ENCODE measurements at regions not wholly inside any gene's neighbourhood (a gene's known extent, or its start where the extent isn't known, plus 50 kb on each side); places are given as distances from the start of the nearest gene placed in this dataset.

DNA sequence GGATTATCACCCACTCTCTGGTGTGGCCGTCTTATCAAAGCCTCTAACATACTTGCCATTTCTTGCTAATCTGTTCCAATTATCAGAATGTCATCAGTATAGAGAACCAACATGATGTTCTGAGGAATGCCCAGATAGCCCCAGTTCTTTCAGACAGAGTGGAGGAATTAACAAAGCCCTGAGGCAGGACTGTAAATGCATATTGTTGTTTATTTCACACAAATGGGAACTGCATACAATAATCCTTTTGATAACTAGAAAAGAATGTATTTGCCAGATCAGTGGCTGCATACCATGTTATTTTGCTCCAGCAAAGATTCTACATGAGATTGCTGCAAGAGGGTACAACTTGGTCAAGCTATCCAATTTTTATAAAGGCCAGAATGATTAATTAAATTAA is 112.8 kb upstream of the HEY2 start:
- H3K4me3 ChIP-seq (ENCODE audit: low read depth, low read length, poor library complexity, severe bottlenecking), result no peak overlapping the region
- no peak overlapping the region for H3K27ac ChIP-seq (ENCODE audit: low read depth, low read length, poor library complexity, severe bottlenecking)
- H3F3A ChIP-seq (ENCODE audit: insufficient read depth, low read length), result no peaks in the 10 kb centered on the region
- H3K79me2 ChIP-seq (ENCODE audit: insufficient read depth, low read length), result no peaks in the 10 kb centered on the region
- peaks cover 11% of the 10 kb centered on the region for H3K4me1 ChIP-seq (ENCODE audit: insufficient read depth, low read length, severe bottlenecking)
- no peak overlapping the region for H2AFZ ChIP-seq (ENCODE audit: low read length)
- H3K36me3 ChIP-seq (ENCODE audit: insufficient read depth, low read length), result no peaks in the 10 kb centered on the region
- TF ChIP-seq EZH2 (IDR thresholded peaks at IDR 0.05; ENCODE audit: borderline replicate concordance, low read length) (no peak), CTCF (IDR thresholded peaks at IDR 0.05; ENCODE audit: low read length) (no peak)
- H3K27me3 ChIP-seq (ENCODE audit: insufficient read depth, low read length), result no peaks in the 10 kb centered on the region
- H3K9me2 ChIP-seq (ENCODE audit: low read depth, low read length), result no peaks in the 10 kb centered on the region
- H3K9me3 ChIP-seq (ENCODE audit: low read length), result no peaks in the 10 kb centered on the region
- no peak overlapping the region for H3K4me2 ChIP-seq (ENCODE audit: low read length)
- H3K9ac ChIP-seq (ENCODE audit: low read length), result no peak overlapping the region
- no peaks in the 10 kb centered on the region for H4K20me1 ChIP-seq (ENCODE audit: insufficient read depth, low read length)

GRCh38 chr6:125637207-125637606 is 112.2 kb upstream of the HEY2 start:
- TF ChIP-seq EZH2 (IDR thresholded peaks at IDR 0.05; ENCODE audit: borderline replicate concordance, low read length) (no peak), CTCF (IDR thresholded peaks at IDR 0.05; ENCODE audit: low read length) (no peak)

DNA sequence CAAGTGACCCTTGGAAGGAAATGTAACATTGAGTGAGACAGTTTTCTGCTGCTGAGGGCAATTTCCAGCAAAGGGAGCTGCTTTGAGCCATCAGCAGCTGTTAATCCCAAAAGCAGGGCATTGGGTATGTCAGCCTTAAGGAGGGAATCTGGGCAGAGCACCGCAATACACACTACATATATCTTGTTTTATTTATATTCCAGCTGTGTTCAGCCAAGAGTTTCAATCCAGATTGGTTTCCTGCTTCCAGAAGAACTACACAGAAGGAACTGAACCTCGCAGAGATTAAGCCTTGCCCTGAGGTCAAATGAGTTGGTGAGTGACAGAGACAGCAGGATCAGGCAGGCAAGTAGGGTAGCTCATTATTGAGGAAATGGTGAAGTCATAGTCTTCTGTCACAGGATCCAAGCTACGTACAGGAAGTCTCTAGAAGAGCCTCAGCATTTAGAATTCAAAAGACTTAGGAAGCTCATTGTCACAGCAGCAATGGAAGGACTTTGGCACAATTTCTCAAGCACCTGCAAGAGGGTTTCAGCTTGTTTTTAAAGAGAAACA is 109.9 kb upstream of the HEY2 start:
- Histone ChIP-seq H2AFZ (ENCODE audit: low read length) (no peak overlapping the region), H3F3A (ENCODE audit: insufficient read depth, low read length) (no peaks in the 10 kb centered on the region), H3K4me2 (ENCODE audit: low read length) (no peak overlapping the region; the same call in 1 of the 2 replicates), H3K9ac (ENCODE audit: low read length) (no peak overlapping the region), H3K27ac (ENCODE audit: low read depth, low read length, poor library complexity, severe bottlenecking) (no peak overlapping the region), H3K4me3 (ENCODE audit: low read depth, low read length, poor library complexity, severe bottlenecking) (no peak overlapping the region), H3K27me3 (ENCODE audit: insufficient read depth, low read length) (no peaks in the 10 kb centered on the region), H3K9me3 (ENCODE audit: low read length) (no peaks in the 10 kb centered on the region), H3K9me2 (ENCODE audit: low read depth, low read length) (no peaks in the 10 kb centered on the region), H3K79me2 (ENCODE audit: insufficient read depth, low read length) (no peaks in the 10 kb centered on the region), H3K36me3 (ENCODE audit: insufficient read depth, low read length) (no peaks in the 10 kb centered on the region), H3K4me1 (ENCODE audit: insufficient read depth, low read length, severe bottlenecking) (peaks cover 11% of the 10 kb centered on the region), H4K20me1 (ENCODE audit: insufficient read depth, low read length) (no peaks in the 10 kb centered on the region)
- TF ChIP-seq EZH2 (IDR thresholded peaks at IDR 0.05; ENCODE audit: borderline replicate concordance, low read length), result no peak
- no peak for TF ChIP-seq CTCF (IDR thresholded peaks at IDR 0.05; ENCODE audit: low read length)

More at GRCh38 chr6:125637207-125637606, 112.2 kb upstream of the HEY2 start:
- H3K27ac ChIP-seq (ENCODE audit: low read depth, low read length, poor library complexity, severe bottlenecking), result no peak overlapping the region
- no peak overlapping the region for H3K4me3 ChIP-seq (ENCODE audit: low read depth, low read length, poor library complexity, severe bottlenecking)
- H2AFZ ChIP-seq (ENCODE audit: low read length), result no peak overlapping the region
- no peaks in the 10 kb centered on the region for H3K79me2 ChIP-seq (ENCODE audit: insufficient read depth, low read length)
- no peaks in the 10 kb centered on the region for H3K27me3 ChIP-seq (ENCODE audit: insufficient read depth, low read length)
- no peak overlapping the region for H3K9ac ChIP-seq (ENCODE audit: low read length)
- H4K20me1 ChIP-seq (ENCODE audit: insufficient read depth, low read length), result no peaks in the 10 kb centered on the region
- H3F3A ChIP-seq (ENCODE audit: insufficient read depth, low read length), result no peaks in the 10 kb centered on the region
- H3K36me3 ChIP-seq (ENCODE audit: insufficient read depth, low read length), result no peaks in the 10 kb centered on the region
- no peaks in the 10 kb centered on the region for H3K9me3 ChIP-seq (ENCODE audit: low read length)
- H3K4me1 ChIP-seq (ENCODE audit: insufficient read depth, low read length, severe bottlenecking), result peaks cover 11% of the 10 kb centered on the region
- no peak overlapping the region for H3K4me2 ChIP-seq (ENCODE audit: low read length)
- H3K9me2 ChIP-seq (ENCODE audit: low read depth, low read length), result no peaks in the 10 kb centered on the region

Data from OCI-LY1 (cell line).